Esophagus mucosa (tissue), 1 donor: ENCODE measurements at regions not wholly inside any gene's neighbourhood (a gene's known extent, or its start where the extent isn't known, plus 50 kb on each side); places are given as distances from the start of the nearest gene placed in this dataset.

ENCODE experiments used
- ATAC-seq: fragments of 200-7000 bp; cut with Tn5 transposase; one replicate; pipeline ENCODE4 v1.9.1; 2020
- donor health status: DM: yes; HTN: yes; CAD: no.

DNA sequence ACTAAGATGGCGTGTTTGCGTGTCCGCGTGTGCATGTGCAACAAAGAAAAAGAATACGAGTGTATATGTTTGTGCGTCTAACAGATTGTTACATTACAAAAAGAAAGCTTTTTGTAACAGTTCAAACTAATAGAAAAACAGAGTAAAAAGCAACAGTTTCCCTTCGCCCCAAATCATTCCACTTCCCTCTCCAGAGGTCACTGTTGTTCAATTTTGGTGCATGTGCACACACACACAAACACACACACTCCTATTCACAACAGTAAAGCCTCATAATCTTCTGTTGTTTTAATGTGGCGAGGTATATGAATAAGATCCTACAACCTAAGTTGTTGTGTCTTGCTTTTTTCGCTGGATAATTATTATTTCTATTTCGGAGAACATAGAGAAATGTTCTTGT lies 357.3 kb upstream of the SLC8A1 start:
- ATAC-seq, result no peak

DNA sequence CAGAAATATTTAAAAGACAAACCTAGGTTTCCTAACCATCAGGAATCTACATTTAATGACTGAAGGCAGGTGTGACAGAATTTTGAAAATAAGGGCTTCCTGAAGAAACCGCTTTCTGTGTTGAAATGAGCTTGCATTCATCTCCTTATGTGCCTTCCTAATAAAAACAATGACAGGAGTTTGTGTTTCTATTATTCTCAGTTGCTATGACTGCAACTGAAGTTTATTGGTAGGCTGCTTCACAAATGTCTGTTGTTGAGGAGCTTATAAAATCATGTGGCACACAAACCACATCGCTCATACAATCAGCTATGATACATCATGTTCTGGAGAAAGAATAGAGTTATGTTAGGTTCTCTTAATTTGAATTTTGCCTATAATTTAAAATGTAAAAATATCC lies 362.7 kb upstream of the SLC8A1 start:
- ATAC-seq, result no peak

DNA sequence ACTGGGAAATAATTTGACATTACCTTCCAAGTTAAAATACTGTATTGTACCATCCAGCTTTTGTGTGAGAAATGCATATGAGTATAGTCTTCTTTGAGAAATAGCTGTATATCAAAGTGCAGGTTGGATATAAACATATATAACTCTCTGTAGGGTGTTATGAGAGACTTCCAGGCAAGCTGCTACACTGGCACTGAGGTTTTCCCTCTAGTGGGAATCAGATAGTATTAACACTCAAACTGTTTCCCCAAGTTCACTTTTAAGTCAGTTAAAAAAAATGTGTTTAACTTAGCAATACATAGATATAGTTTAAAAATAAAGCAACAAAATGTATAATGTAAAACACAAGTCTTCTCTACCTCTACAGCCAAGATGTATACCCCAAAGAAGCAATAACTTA lies 368.4 kb upstream of the SLC8A1 start:
- ATAC-seq, result no peak

DNA sequence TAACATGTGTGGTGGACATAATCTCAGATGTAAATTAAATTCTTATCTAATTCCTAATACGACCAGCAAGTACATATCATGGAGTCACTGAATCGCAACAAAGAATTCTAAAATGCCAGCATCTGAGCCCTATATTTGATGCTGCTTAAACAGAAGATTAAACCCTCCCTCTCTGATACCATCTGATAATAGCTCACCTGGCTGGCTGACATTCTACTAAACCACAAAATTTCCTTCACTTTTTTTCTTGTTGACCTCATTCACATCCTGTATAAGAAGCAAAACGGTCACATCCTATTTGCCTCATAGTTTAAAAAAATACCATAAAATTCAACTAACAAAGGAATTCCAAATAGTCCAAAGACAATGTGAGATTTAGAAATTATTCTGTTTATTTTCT lies 371.6 kb upstream of the SLC8A1 start:
- no peak for ATAC-seq

DNA sequence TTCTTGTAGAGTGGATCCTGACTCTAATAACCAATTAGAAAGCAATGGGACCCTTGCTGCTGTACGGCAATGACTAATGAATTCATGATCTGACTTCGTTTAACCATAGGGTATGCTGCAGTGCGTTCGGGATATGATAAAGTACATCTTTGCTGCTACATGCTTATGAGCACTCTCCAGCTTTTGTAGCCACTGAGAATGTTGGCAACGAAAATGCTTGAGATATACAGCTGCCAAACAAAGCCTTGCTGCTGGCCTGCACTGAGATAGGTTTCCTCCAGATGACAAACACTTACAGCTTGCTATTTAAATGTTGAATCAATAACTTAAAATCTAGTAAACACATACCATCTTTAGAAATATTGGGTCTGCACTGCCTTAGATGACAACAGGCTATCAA lies 372.4 kb upstream of the SLC8A1 start:
- no peak for ATAC-seq

DNA sequence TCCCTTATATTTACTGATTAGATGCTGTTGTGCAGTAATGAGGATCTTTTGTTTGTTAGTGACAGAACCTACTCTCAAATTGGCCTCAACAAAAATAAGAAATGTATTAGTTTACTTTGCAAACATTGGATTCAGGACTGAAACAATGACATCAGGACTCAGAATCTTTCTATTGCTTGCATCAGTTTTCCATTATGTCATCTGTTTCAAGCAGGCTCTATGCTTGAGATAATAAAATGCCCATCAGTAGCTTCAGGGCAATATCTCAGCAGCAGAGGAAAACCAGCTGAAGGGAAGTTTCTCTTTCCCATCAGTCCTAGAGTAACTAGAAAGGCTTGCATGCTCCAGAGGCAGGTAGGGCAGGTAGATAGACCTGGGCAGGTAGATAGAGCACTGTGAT lies 375.5 kb upstream of the SLC8A1 start:
- no peak for ATAC-seq

DNA sequence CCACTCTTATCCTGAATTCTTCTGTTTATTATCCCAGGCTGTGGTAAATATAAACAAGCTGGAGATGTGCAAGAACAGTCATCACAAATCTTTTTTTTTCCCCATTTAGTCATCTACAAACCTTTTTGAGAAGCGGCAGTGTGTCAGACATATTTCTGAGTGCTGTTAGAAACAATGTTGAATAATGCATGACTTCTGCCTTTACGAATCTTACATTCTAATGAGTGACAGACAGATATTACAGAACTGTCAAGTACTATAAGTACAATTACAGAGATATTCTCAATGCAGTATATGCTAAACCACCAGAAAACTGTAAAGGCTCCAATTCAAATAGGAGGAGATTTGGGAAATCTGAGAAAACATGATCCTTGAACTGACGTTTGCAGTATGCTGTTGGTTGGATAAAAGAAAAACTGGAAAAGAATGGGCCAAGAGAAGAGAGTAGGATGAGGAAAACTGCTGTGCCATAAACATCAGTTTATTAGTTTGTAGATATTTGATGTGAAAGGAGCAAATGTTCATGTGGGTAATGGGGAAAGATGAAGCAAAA lies 379.5 kb upstream of the SLC8A1 start:
- ATAC-seq, result no peak

DNA sequence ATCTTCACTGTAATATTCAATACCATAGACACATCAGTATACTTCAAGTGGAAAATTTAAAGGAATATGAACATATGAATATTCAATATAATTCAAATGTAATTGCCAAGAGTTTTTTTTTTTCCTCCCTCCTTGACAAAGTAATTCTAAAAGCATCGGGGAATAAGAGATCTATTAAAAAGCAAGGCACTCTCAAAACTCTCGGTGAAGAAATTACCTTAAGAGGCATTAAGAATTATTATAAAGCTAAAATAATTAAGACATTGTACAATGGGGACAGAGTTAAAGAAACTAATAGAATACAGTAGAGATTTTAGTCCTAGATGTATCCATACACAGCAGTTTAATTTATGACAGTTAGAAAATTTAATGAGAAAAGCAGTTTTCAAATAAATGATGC lies 390.0 kb upstream of the SLC8A1 start:
- ATAC-seq, result no peak

DNA sequence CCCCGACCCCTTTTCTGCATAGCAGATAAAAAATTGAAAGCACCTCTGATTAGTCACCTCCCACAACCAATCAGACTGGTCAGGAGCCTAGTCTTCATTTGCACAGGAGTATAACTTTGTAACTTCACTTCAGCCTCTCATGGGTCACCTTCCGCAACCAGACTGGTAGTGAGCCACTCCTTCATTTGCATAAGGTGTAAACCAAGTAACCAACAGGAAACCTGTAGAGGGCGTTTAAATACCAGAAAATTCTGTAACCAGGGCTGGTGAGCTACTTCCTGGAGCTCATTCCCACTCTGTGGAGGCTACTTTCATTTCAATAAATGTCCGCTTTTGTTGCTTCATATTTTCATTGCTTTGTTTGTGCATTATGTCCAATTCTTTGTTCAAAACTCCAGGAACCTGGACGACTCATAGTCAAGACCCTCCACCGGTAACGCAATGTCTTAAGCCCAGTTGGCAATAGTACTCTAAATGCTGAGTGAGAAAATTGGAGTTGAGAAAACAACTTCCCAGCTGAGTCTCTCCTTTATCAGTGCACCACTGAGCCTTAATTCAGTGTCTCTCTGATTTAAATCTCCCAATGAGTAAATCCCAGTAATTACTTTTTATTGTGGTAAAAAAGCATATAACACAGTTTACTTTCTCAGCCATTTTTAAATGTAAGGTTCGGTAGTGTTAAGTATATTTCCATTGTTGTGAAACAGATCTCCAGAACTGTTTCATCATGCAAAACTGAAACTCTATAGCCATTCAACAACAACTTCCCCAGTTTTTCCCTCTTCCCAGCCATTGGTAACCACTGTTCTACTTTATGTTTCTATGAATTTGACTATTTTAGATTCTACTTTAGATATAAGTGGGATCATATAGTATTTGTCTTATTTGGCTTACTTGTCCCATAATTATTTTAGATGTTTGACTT lies 392.7 kb upstream of the SLC8A1 start:
- no peak for ATAC-seq

DNA sequence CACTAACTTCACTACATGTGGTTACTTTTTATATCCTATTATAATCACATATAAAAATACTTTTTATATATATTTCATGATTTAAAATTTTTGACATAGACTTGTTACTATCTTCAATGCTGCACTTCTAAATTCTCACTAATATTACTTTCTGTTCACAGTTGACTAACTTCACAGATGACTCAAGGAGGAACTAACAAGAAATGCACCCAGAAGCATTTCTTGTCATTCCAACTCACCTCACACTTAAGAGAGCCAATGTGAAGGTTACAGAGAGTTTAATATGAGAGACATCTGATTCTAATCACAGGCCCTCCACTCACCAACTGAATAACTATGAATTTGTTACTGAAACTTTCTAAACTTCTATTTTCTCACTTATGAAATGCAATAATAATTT lies 399.8 kb upstream of the SLC8A1 start:
- no peak for ATAC-seq

DNA sequence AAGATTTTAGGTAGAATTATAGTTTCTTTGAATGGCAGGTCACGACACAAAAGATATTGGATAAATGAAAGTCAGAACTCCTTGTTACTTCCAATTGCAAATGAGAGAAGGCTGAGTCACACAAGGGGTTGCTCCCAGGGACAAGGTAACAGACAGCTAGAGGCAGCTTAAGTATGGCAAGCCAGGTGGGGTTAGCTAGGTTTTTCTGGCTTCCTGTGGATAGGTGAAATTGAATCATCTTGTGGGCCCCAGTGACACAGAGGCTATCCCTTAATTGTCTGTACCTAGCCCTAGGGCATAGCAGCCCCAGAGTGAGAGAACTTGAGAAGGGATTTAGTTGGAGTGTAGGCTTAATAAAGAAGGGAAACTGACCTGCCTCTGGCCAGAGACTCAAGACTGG lies 407.7 kb upstream of the SLC8A1 start:
- no peak for ATAC-seq

DNA sequence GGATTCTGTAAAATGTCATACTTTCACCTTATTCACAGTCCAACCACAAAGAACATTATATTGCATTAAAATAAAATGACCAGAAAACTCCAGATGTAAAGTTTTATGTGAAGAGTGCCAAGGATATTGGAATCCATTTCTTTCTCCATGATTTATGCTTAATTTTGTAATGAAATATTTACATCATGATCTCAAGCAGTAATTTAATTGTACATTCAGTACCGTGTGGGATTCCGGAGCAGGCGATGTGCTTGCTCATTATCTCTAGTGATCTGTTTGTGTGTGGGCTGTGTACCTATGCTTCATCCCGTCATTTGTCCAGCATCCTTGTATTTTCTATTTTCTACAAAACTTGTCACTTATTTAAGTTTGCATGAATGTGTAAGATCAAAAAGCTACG lies 415.9 kb upstream of the SLC8A1 start:
- no peak for ATAC-seq

DNA sequence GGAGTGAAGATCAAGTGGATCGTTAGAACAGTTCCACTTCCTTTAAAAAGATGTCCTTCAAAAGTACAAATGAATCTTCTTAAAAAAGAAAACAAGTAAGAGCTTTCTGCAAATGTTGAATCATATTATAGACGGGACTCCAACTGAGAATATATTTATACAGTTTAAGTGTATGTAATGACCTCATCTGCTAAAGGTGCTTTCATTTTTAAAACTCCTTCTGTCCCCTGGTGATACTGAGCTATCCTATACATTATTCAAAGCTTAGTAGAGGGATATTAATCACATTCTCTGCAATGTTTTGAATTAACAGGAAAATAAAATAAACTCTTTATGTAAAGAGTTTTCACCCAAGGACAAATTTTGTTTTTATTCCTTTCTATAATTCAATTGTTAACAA lies 420.7 kb upstream of the SLC8A1 start:
- no peak for ATAC-seq

DNA sequence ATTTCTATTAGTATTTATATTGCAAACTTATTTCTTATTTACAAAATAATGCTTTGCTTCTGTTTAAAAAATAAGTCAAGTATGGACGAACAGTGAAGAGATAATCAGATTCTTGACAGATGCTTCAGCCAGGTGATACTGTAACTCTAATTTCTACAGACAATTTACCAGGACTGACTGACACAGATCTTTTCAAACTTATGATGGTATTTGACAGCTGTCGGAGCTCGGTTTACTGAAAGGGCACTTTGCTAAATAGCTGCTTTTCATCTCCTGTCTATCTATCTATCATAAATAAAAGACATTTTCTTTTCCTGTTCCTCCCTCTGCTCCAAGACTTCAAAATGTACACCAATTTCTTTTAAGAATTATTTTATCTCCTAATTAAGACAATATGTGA lies 422.5 kb upstream of the SLC8A1 start:
- no peak for ATAC-seq

DNA sequence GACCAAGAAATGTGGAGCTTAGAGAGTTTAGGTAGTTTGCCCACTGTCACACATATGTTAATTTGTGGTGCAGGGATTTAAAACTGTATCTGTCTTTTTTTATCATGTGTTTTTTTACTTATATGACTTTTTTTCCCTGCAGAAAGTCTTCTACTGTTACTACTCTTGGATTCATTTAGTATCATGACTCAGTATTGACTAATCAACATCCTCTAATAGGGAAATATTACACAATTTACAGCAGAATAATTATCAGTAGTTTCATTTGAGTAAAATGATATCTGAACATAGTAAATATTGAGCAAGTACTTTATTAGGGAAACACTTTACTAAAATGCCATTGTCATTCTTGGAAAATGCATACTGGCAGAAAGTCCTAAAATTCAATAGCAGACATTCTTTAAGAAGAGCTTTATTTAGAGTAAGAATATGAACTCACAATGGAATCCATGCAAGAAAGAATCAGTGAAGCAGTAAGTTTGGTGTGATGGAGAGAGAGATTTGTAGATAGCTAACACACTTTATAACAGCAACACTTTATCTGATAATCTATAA lies 425.9 kb upstream of the SLC8A1 start:
- no peak for ATAC-seq

DNA sequence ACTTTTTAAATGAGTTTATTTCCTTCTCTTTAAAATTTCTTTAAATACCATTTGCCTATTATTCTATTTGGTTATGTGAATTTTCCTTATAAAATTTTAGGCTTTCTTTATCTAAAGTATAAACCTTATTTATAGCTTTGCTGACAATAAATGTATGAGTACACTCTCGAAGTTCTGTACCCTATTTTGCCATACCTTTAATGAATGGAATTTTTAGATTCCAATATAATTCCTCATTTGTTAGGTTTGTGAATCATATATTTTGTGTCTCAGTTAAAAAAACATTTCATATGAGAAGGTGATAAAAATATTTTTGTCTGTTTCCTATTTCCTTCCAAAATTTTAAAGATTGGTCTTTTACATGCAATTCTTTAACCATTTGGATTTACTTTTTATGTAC lies 427.4 kb upstream of the SLC8A1 start:
- ATAC-seq, result no peak

DNA sequence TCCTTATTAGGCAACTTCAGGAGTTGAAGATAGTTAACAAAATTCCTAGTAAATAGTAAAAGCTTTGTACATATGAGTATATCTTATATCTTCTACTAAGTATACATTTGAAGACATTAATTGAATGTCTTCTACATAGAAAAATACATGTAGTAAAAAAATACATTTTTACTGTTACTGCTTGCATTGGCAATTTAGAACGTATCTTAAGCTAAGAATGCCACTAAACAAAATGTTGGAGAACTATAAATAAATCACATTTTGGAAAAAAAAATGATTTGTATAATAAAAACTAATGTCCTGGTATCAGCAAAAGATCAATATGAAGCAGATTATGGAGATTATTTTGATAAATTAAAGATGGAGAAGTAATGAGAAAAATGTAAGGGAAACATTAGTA lies 434.2 kb upstream of the SLC8A1 start:
- no peak for ATAC-seq

DNA sequence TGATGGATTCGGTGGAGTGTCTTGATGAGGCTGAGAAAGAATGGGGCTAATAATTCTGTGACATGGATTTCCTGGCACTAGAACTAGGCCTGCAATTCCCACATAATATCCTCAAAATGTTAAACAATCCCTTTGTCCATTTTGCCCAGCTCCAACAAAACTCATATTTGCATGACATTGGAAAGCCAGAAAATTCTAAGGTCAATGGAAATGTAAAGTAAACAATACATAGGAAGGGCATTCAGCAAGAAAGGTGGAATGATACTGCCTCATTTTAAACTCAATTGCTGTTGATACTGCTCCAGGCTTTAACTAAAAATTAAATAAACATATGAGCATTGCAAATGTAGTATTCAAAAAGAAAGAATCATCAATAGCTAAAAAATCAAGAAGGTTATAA lies 434.8 kb upstream of the SLC8A1 start:
- no peak for ATAC-seq

DNA sequence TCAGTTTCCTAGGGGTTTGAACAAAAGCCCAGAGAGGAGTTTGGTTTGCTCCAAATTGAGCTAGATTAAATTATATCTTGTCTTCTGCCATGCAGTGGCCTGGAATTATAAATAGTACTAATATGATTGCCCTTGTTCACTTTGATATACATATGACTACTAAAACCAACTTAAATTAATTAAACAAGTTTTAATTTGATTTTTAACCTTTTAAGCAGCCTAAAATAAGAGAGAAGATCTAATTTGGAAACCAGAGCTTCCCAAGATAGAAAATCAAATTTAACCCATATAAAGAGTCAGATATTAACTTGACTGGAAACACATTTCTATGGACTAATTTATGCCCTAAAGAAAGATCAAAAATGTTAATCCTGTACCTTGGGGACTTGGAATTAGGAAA lies 444.5 kb upstream of the SLC8A1 start:
- ATAC-seq, result no peak

DNA sequence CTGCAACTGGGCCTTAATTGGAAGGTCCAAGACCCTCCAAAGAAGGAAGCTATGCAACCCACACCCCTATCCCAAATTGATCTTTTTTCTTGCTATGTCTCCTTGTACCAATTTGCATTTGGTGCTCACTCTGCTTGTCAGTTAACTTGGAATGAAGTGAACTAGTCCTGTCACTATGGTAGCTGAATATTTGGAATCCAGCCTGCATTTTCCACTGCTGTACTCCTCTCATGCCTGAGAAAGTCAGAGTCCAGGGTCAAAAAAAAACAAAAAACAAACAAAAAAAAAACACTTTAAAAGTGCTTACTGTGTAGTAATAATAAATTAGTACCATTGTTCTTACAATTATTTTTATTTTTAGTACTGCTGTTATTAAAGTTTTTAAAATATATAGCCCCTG lies 462.8 kb upstream of the SLC8A1 start:
- ATAC-seq, result no peak

DNA sequence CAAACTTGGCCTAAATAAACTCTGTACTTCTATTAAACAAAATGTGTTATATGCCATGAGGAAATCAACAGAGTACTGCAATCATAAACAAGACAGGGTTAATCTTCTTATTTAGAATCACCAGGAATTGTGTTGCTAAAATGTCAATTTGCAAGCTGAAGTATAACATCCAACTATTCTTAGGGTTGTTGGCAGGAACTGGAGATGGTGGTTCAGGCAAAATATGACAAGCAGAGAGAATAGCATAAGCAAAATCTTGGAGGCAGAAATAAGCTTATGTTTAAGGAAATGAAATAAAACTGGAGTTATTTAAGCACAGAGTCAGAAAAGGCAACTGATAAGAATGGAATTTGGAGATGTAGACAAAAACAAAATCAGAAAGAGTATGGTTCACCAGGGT lies 463.8 kb upstream of the SLC8A1 start:
- ATAC-seq, result no peak

DNA sequence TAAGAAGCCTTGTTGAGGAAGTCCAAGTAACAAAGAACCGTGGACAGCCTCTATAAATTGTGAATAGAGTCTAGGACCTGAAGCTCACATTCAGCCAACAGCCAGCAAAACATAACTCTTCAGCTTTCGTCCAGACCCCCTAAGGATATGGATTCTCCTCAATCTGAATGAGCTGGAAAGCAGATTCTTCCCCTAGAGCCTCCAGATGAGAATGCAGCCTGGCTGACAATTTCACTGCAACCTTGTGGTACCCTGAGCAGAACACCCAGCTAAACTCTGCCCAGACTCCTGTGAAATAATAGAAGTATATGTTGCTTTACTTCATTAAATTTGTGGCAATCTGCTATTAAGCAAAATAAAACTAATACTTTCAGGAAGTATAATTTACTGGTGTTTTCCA lies 483.5 kb upstream of the SLC8A1 start:
- ATAC-seq, result no peak

DNA sequence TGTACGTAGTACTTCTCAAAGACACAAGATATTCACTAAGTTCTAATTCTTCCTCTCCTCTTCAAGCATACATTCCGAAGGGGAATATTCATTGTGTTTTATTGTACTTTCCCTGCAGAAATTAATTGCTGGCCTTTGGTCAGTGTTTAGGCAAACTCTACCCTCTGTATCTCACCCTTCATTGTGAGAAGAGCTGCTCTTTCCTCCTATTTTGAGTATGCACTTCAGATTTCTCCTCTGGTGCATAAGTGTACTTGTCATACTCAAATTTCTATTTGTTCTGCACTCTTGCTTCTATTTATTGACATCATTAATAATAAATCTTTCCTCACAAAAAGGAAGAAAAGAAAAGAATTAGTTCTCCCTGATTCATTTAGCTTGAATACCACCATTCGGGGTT lies 485.4 kb upstream of the SLC8A1 start:
- ATAC-seq, result no peak

DNA sequence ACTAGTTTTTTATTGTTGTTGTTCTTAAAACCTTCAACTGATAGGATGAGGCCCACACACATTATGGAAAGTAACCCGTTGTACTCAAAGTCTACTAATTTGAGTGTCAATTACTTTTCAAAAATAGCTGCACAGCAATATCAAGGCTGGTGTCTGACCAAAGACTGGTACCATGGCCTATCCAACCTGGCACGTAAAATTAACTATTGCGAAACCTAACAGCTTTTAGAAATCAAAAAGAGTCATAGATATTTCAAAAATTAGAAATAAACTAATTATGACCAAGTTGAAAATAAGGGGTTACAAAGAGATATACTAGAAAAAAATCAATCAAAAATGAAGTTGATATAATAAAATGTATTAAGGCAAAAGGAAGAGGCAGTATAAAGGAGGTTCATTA lies 501.5 kb upstream of the SLC8A1 start:
- no peak for ATAC-seq
